Glutamatergic neuron (in vitro differentiated cells): ENCODE measurements at regions not wholly inside any gene's neighbourhood (a gene's known extent, or its start where the extent isn't known, plus 50 kb on each side); places are given as distances from the start of the nearest gene placed in this dataset.
"Not testable (repeated sequence)": the region's sequence is repeated elsewhere in the genome, so short reads cannot be mapped to it uniquely, and the experiment has no call there.

ENCODE experiments used
- DNase-seq: peaks from one replicate; pipeline ENCODE4 v3.0.0; 2022
- H3K27ac Mint-ChIP-seq: one replicate; pipeline ENCODE4 v1.8.0; 2020; ENCODE audit warnings: mild to moderate bottlenecking, mixed read lengths, inconsistent platforms; ENCODE audit not compliant: unreplicated experiment
- H3K27me3 Mint-ChIP-seq: one replicate; pipeline ENCODE4 v1.8.0; 2020; ENCODE audit warnings: mild to moderate bottlenecking, moderate library complexity, mixed read lengths, inconsistent platforms; ENCODE audit not compliant: unreplicated experiment
- H3K36me3 Mint-ChIP-seq: one replicate; pipeline ENCODE4 v1.8.0; 2020; ENCODE audit warnings: mild to moderate bottlenecking, mixed read lengths, inconsistent platforms; ENCODE audit not compliant: unreplicated experiment
- H3K4me1 Mint-ChIP-seq: one replicate; pipeline ENCODE4 v1.8.0; 2020; ENCODE audit warnings: mild to moderate bottlenecking, low read depth, mixed read lengths, inconsistent platforms; ENCODE audit not compliant: unreplicated experiment
- H3K4me3 Mint-ChIP-seq: one replicate; pipeline ENCODE4 v1.8.0; 2020; ENCODE audit warnings: mild to moderate bottlenecking, mixed read lengths, inconsistent platforms; ENCODE audit not compliant: unreplicated experiment
- H3K9me3 Mint-ChIP-seq: one replicate; pipeline ENCODE4 v1.8.0; 2020; ENCODE audit warnings: mild to moderate bottlenecking, moderate library complexity, mixed read lengths, inconsistent platforms; ENCODE audit not compliant: unreplicated experiment
- CTCF ChIP-seq: fragments of 200-600 bp; sonication (generic); IDR thresholded peaks from one replicate; pipeline ENCODE4 v1.5.0; 2021; ENCODE audit not compliant: partially characterized antibody, unreplicated experiment

GRCh38 chr13:86355301-86355700, 556.1 kb upstream of the SLITRK6 start:
- no peak for TF ChIP-seq CTCF
- Mint-ChIP-seq H3K27me3 (peaks cover 2% of the 10 kb centered on the region), H3K9me3 (peaks cover 1% of the 10 kb centered on the region), H3K36me3 (no peaks in the 10 kb centered on the region), H3K4me3 (no peak overlapping the region), H3K4me1 (no peaks in the 10 kb centered on the region), H3K27ac (no peak overlapping the region)
- no peak for DNase-seq

GRCh38 chr13:86357106-86357505, 557.9 kb upstream of the SLITRK6 start:
- H3K36me3 Mint-ChIP-seq: no peaks in the 10 kb centered on the region
- H3K27ac Mint-ChIP-seq: no peak overlapping the region
- no peak overlapping the region for H3K4me3 Mint-ChIP-seq
- H3K4me1 Mint-ChIP-seq: no peaks in the 10 kb centered on the region
- TF ChIP-seq CTCF: no peak
- no peak for DNase-seq
- peaks cover 4% of the 10 kb centered on the region for H3K27me3 Mint-ChIP-seq
- H3K9me3 Mint-ChIP-seq: peaks cover 1% of the 10 kb centered on the region

- not testable (repeated sequence) for H3K4me3 Mint-ChIP-seq, H3K36me3 Mint-ChIP-seq, H3K9me3 Mint-ChIP-seq
These were observed 564.5 kb upstream of the SLITRK6 start for GRCh38 chr13:86363749-86364148.

GRCh38 chr13:86368924-86369323, 569.7 kb upstream of the SLITRK6 start:
- Mint-ChIP-seq H3K27ac (no peak overlapping the region), H3K4me3 (no peak overlapping the region), H3K4me1 (no peaks in the 10 kb centered on the region), H3K36me3 (peaks cover 4% of the 10 kb centered on the region), H3K9me3 (no peaks in the 10 kb centered on the region), H3K27me3 (no peaks in the 10 kb centered on the region)
- DNase-seq: no peak
- no peak for TF ChIP-seq CTCF

More at GRCh38 chr13:86363749-86364148, 564.5 kb upstream of the SLITRK6 start:
- not testable (repeated sequence) for H3K27me3 Mint-ChIP-seq, DNase-seq, H3K4me1 Mint-ChIP-seq, H3K27ac Mint-ChIP-seq

GRCh38 chr13:86377451-86377850, 578.2 kb upstream of the SLITRK6 start:
- TF ChIP-seq CTCF: no peak
- Mint-ChIP-seq H3K27me3 (no peaks in the 10 kb centered on the region), H3K27ac (no peak overlapping the region), H3K36me3 (peaks cover 3% of the 10 kb centered on the region), H3K4me1 (no peaks in the 10 kb centered on the region), H3K9me3 (peaks cover 2% of the 10 kb centered on the region), H3K4me3 (no peak overlapping the region)
- DNase-seq: no peak

- Mint-ChIP-seq H3K4me1 (peaks cover 2% of the 10 kb centered on the region), H3K27ac (no peak overlapping the region), H3K9me3 (peaks cover 4% of the 10 kb centered on the region), H3K4me3 (no peak overlapping the region), H3K36me3 (no peaks in the 10 kb centered on the region), H3K27me3 (no peaks in the 10 kb centered on the region)
- no peak for DNase-seq
- no peak for TF ChIP-seq CTCF
These were observed 579.4 kb upstream of the SLITRK6 start for GRCh38 chr13:86378628-86379027.
